Nephron (organoid): ENCODE measurements at regions not wholly inside any gene's neighbourhood (a gene's known extent, or its start where the extent isn't known, plus 50 kb on each side); places are given as distances from the start of the nearest gene placed in this dataset.

ENCODE experiments used
- H3K27ac Mint-ChIP-seq, 3 experiments: 2 replicates each; pipeline ENCODE4 v1.8.0; 2020; ENCODE audit warnings: mixed read lengths in 3 of 3, mild to moderate bottlenecking in 2 of 3, moderate library complexity in 1 of 3
- H3K27me3 Mint-ChIP-seq: 2 replicates; pipeline ENCODE4 v1.8.0; 2021; ENCODE audit warnings: low read depth, mild to moderate bottlenecking, moderate library complexity, mixed read lengths
- H3K36me3 Mint-ChIP-seq: 2 replicates; pipeline ENCODE4 v1.8.0; 2020; ENCODE audit warnings: low read depth, mixed read lengths
- H3K4me1 Mint-ChIP-seq: 2 replicates; pipeline ENCODE4 v1.8.0; 2020; ENCODE audit warnings: mixed read lengths
- H3K4me3 Mint-ChIP-seq, 3 experiments: 2 replicates each; pipeline ENCODE4 v1.8.0; 2020; ENCODE audit warnings: mild to moderate bottlenecking in 3 of 3, mixed read lengths in 3 of 3, moderate library complexity in 2 of 3
- H3K9me3 Mint-ChIP-seq: 2 replicates; pipeline ENCODE4 v1.8.0; 2020; ENCODE audit warnings: mixed read lengths
- TF ChIP-seq, protein P1 (sequence below), 3 experiments: fragments of 200-600 bp; sonication (generic); IDR thresholded peaks; one replicate each; pipeline ENCODE4 v1.5.0; 2021; ENCODE audit warnings: antibody characterized with exemption in 3 of 3; ENCODE audit not compliant: unreplicated experiment in 3 of 3

DNA sequence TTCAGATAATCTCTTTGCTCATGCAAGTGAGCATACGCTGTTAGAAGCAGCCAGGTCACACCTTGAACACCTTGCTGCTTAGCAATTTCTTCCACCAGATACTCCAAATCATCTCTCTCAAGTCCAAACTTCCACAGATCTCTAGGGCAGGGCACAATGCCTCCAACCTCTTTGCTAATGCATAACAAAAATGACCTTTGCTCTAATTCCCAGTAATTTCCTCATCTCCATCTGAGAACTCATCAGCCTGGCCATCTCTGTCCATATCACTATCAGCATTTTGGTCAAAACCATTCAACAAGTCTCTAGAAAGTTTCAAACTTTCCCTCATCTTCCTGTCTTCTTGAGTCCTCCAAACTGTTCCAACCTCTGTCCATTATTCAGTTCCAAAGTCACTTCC, 139.3 kb upstream of the NR4A3 start:
- peaks cover 3% of the 10 kb centered on the region for H3K27me3 Mint-ChIP-seq
- TF ChIP-seq, protein P1, sequence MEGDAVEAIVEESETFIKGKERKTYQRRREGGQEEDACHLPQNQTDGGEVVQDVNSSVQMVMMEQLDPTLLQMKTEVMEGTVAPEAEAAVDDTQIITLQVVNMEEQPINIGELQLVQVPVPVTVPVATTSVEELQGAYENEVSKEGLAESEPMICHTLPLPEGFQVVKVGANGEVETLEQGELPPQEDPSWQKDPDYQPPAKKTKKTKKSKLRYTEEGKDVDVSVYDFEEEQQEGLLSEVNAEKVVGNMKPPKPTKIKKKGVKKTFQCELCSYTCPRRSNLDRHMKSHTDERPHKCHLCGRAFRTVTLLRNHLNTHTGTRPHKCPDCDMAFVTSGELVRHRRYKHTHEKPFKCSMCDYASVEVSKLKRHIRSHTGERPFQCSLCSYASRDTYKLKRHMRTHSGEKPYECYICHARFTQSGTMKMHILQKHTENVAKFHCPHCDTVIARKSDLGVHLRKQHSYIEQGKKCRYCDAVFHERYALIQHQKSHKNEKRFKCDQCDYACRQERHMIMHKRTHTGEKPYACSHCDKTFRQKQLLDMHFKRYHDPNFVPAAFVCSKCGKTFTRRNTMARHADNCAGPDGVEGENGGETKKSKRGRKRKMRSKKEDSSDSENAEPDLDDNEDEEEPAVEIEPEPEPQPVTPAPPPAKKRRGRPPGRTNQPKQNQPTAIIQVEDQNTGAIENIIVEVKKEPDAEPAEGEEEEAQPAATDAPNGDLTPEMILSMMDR (IDR thresholded peaks at IDR 0.05; ENCODE audit: unreplicated experiment in 3 of 3), result no peak
- H3K4me1 Mint-ChIP-seq, result no peaks in the 10 kb centered on the region
- H3K36me3 Mint-ChIP-seq, result no peaks in the 10 kb centered on the region
- H3K4me3 Mint-ChIP-seq, result no peak overlapping the region
- no peak overlapping the region for H3K27ac Mint-ChIP-seq
- H3K9me3 Mint-ChIP-seq, result peaks cover 4% of the 10 kb centered on the region

DNA sequence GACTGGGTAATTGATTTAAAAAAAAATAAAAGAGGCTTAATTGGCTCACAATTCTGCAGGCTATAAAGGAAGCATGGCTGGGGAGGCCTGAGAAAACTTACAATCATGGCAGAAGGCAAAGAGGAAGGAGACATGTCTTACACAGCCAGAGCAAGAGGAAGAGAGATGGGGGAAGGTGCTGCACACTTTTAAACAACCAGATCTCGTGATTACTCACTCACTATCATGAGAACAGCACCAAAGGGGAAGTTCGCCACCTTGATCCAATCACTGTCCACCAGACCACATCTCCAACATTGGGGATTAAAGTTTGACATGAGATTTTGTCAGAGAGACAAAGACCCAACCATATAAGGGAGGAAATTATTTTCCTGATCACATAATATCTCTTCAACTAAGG, 138.8 kb upstream of the NR4A3 start:
- H3K4me1 Mint-ChIP-seq, result no peaks in the 10 kb centered on the region

DNA sequence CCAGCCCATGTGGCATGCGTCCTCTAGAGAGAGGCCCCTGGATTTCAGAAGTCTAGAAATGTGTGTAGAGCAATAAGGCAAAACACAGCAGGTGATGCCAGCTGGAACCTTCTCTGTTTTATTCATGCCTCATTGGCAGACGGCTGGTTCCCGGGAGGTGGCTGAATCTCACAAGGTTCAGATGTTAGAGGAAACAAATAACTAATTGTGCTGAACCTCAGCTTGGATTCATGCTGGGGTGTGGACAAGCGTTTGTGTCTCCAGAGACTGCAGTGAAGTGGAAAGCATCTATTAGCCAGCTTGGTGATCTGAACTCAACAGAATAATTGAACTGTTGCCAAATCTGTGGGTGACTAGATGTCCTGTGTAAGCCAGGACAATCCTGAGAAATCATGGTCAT, 131.1 kb upstream of the NR4A3 start:
- H3K4me3 Mint-ChIP-seq, result no peak overlapping the region
- H3K9me3 Mint-ChIP-seq, result no peaks in the 10 kb centered on the region
- H3K27ac Mint-ChIP-seq, result no peak overlapping the region
- H3K4me1 Mint-ChIP-seq, result no peaks in the 10 kb centered on the region
- TF ChIP-seq, protein P1 (IDR thresholded peaks at IDR 0.05; ENCODE audit: unreplicated experiment in 3 of 3), result no peak
- no peaks in the 10 kb centered on the region for H3K36me3 Mint-ChIP-seq
- H3K27me3 Mint-ChIP-seq, result peaks cover 6% of the 10 kb centered on the region

More for the DNA sequence above, 138.8 kb upstream of the NR4A3 start:
- H3K4me3 Mint-ChIP-seq, result no peak overlapping the region
- TF ChIP-seq, protein P1 (IDR thresholded peaks at IDR 0.05; ENCODE audit: unreplicated experiment in 3 of 3), result no peak
- no peak overlapping the region for H3K27ac Mint-ChIP-seq
- H3K9me3 Mint-ChIP-seq, result peaks cover 4% of the 10 kb centered on the region
- peaks cover 3% of the 10 kb centered on the region for H3K27me3 Mint-ChIP-seq
- H3K36me3 Mint-ChIP-seq, result no peaks in the 10 kb centered on the region

DNA sequence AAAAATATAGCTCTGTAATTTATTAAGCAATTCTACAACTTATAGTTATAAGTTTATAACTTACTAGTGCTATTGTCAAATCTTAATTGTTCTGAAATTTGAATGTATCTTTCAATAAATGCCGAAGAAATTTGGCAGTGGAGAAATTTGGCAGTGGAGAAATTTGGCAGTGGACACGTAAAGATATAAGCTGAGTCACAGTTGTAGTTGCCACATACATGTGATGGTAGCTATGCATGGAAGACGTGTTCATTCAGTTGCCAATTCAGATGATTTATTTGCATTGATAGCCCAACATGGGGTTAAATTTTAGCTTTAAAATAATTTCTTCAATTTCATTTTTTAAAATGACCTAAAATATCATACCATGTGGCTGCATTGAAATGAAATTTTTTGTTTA, 127.8 kb upstream of the NR4A3 start:
- H3K4me3 Mint-ChIP-seq, result no peak overlapping the region
- no peaks in the 10 kb centered on the region for H3K36me3 Mint-ChIP-seq
- H3K4me1 Mint-ChIP-seq, result no peaks in the 10 kb centered on the region
- no peak overlapping the region for H3K27ac Mint-ChIP-seq
- H3K9me3 Mint-ChIP-seq, result peaks cover 8% of the 10 kb centered on the region
- TF ChIP-seq, protein P1 (IDR thresholded peaks at IDR 0.05; ENCODE audit: unreplicated experiment in 3 of 3), result no peak
- H3K27me3 Mint-ChIP-seq, result peaks cover 3% of the 10 kb centered on the region

DNA sequence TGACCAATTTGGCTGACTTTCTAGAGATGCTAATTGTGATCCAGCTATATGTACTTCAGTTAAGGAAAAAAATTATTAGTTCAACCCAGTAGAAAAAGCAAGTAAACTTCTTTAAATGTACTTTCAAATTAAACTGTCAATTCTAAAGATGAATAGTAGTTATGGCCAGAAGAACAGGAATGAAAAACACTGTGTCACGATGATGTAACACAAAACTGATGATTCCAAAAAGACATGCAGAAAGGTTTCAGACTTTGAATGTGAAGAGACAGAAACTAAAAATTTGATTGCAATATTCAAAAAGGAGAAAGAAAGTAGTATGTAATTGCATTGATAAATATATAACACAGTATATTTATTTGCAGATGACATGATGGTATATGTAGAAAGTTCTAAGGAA, 127.3 kb upstream of the NR4A3 start:
- TF ChIP-seq, protein P1 (IDR thresholded peaks at IDR 0.05; ENCODE audit: unreplicated experiment in 3 of 3), result no peak
- Mint-ChIP-seq H3K9me3 (peaks cover 8% of the 10 kb centered on the region), H3K4me1 (no peaks in the 10 kb centered on the region), H3K36me3 (no peaks in the 10 kb centered on the region), H3K4me3 (no peak overlapping the region), H3K27ac (no peak overlapping the region), H3K27me3 (peaks cover 3% of the 10 kb centered on the region)

DNA sequence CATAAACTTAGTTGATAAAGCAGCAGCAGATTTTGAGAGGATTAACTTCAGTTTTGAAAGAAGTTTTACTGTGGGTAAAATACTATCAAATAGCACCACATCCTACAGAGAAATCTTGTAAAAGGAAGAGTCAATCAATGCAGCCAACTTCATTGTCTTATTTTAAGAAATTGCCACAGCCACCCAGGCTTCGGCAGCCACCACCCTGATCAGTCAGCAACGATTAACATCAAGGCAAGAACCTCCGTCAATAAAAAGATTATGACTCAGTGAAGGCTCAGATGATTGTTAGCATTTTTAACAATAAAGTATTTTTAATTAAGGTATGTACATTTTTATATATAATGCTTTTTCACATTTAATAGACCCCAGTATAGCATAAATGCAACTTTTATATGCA, 122.3 kb upstream of the NR4A3 start:
- H3K27me3 Mint-ChIP-seq, result no peaks in the 10 kb centered on the region
- H3K9me3 Mint-ChIP-seq, result peaks cover 13% of the 10 kb centered on the region
- no peak overlapping the region for H3K27ac Mint-ChIP-seq
- H3K4me1 Mint-ChIP-seq, result no peaks in the 10 kb centered on the region
- no peak overlapping the region for H3K4me3 Mint-ChIP-seq
- H3K36me3 Mint-ChIP-seq, result no peaks in the 10 kb centered on the region
- TF ChIP-seq, protein P1 (IDR thresholded peaks at IDR 0.05; ENCODE audit: unreplicated experiment in 3 of 3), result no peak
